Fibroblast of lung (primary cell): ENCODE measurements at regions not wholly inside any gene's neighbourhood (a gene's known extent, or its start where the extent isn't known, plus 50 kb on each side); places are given as distances from the start of the nearest gene placed in this dataset.
A peak's percentile ranks its signal among the peaks of the same experiment; 100 is the strongest.

Experiments used
- DNase-seq, 2 donors: peaks; one replicate each; pipeline versions ENCODE4 v3.0.0 to v3.0.0-alpha.2; 2010; ENCODE audit warnings: low read depth in 2 of 2
- H2AFZ ChIP-seq: 2 replicates; pipeline ENCODE4 v1.5.1; 2012; ENCODE audit warnings: low read length, control low read depth, inconsistent platforms
- H3K27ac ChIP-seq: 2 replicates; pipeline ENCODE4 v1.5.1; 2011; ENCODE audit warnings: low read length, control low read depth; ENCODE audit not compliant: insufficient read depth
- H3K27me3 ChIP-seq: 2 replicates; pipeline ENCODE4 v1.5.1; 2011; ENCODE audit warnings: mild to moderate bottlenecking, low read length; ENCODE audit not compliant: control insufficient read depth, insufficient read depth
- H3K36me3 ChIP-seq: 2 replicates; pipeline ENCODE4 v1.5.1; 2011; ENCODE audit warnings: low read length; ENCODE audit not compliant: control insufficient read depth, insufficient read depth
- H3K4me1 ChIP-seq: 2 replicates; pipeline ENCODE4 v1.5.1; 2011; ENCODE audit warnings: low read length; ENCODE audit not compliant: control insufficient read depth, insufficient read depth; ENCODE audit errors: extremely low read depth
- H3K4me2 ChIP-seq: 2 replicates; pipeline ENCODE4 v1.5.1; 2011; ENCODE audit warnings: low read length, control low read depth; ENCODE audit not compliant: insufficient read depth; ENCODE audit errors: extremely low read depth
- H3K4me3 ChIP-seq, 4 experiments: fragments of 200-600 bp in 1 of 4; sonication (generic) in 1 of 4; replicated peaks in 1 of 4; 2 replicates each; pipeline ENCODE4 v1.5.1; 2011 to 2016; ENCODE audit warnings: low read length in 4 of 4, low read depth in 3 of 4, mild to moderate bottlenecking in 3 of 4, control low read depth in 2 of 4, inconsistent platforms in 1 of 4, mixed read lengths in 1 of 4; ENCODE audit not compliant: insufficient read depth in 1 of 4; ENCODE audit errors: control extremely low read depth in 1 of 4
- H3K79me2 ChIP-seq: 2 replicates; pipeline ENCODE4 v1.5.1; 2012; ENCODE audit warnings: mild to moderate bottlenecking, low read length, inconsistent platforms; ENCODE audit not compliant: control insufficient read depth, insufficient read depth
- H3K9ac ChIP-seq: 2 replicates; pipeline ENCODE4 v1.5.1; 2011; ENCODE audit warnings: mild to moderate bottlenecking, low read length, control low read depth; ENCODE audit not compliant: insufficient read depth
- H3K9me3 ChIP-seq: 2 replicates; pipeline ENCODE4 v1.5.1; 2012; ENCODE audit warnings: low read depth, low read length; ENCODE audit not compliant: control insufficient read depth, insufficient read depth
- H4K20me1 ChIP-seq: 2 replicates; pipeline ENCODE4 v1.5.1; 2011; ENCODE audit warnings: low read length; ENCODE audit not compliant: control insufficient read depth, insufficient read depth; ENCODE audit errors: extremely low read depth
- CTCF ChIP-seq, 2 donors: IDR thresholded peaks in 1 of 2; conservative IDR thresholded peaks in 1 of 2; 1 replicate in 1 of 2; 2 replicates in 1 of 2; pipeline ENCODE4 v1.5.1; 2011 to 2012; ENCODE audit warnings: low read length in 2 of 2, control low read depth in 1 of 2, inconsistent platforms in 1 of 2, low read depth in 1 of 2, mild to moderate bottlenecking in 1 of 2
- EZH2 ChIP-seq: IDR thresholded peaks from 2 replicates; pipeline ENCODE4 v1.5.1; 2012; ENCODE audit warnings: low read length, control low read depth, mild to moderate bottlenecking; ENCODE audit errors: missing control alignments

DNA sequence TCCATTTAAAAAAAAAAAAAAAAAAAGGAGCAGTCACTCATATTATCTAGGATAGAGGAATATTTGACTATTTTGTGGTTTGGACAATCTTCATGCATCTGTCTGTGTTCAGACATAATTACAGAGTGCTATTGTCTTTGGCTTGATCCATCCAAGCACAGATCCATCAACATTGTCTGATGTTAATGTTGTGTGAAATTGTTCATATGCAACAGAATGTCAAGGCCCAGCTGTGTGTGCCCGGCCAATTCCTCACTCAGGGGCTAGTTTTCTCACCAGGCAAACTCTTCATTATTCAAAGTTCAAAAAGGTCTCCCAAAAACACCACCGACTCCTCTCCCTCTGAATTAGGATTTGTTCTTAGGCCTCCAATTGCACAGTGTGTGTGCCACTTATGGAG lies 324.9 kb upstream of the TMTC1 start:
- peak in 1 of 2 donors; percentile 61 for DNase-seq
- Histone ChIP-seq H3K4me1 (no peaks in the 10 kb centered on the region), H3K9me3 (no peaks in the 10 kb centered on the region), H3K79me2 (no peaks in the 10 kb centered on the region), H3K27me3 (no peaks in the 10 kb centered on the region), H3K27ac (no peak overlapping the region), H3K4me3 (no peak overlapping the region), H3K36me3 (no peaks in the 10 kb centered on the region), H3K9ac (no peak overlapping the region), H3K4me2 (no peak overlapping the region), H4K20me1 (no peaks in the 10 kb centered on the region), H2AFZ (no peak overlapping the region)
- TF ChIP-seq EZH2 (no peak), CTCF (conservative IDR thresholded peaks at IDR 0.05 in 1 of 2, IDR thresholded peaks at IDR 0.05 in 1 of 2; ENCODE audit: low read depth in 1 of 2, low read length in 2 of 2) (no peak)

DNA sequence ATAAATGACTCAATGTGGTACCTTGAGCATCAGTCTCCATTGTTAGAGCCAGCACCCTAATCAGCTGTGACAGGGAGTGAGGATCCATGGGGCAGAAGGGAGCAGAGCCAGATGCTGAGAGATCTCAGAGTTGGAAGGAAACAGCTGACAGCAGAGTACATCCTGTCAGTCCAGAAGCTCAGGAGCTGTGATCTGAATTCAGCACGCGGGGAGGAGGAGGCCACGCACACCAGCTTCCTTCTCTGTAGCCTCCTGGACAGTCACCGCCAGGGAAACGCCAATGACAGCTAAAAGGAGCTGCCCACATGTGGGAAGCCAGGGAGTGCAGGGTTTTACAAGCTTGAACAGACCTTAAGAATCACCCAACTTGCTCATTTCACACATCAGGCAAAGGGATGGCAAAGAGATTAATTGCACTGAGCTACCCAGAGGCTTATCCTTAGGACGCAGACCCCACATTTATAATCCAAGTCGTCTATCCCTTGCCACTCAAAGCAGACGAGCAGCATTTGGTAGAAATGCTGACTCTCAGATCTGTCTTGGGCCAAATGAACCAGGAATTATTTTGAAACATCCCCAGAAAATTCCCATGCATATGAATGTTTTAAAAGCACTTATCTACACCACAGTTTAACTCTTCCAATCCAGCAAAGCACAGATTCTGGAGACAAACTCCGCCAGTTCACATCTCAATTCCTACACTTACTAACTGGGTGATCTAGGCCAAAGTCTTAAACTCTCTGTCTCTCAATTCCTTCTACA lies 322.6 kb upstream of the TMTC1 start:
- no peaks in the 10 kb centered on the region for H3K9me3 ChIP-seq
- H3K27ac ChIP-seq, result no peak overlapping the region
- no peak for DNase-seq
- no peak overlapping the region for H3K4me2 ChIP-seq
- no peaks in the 10 kb centered on the region for H3K4me1 ChIP-seq
- H3K79me2 ChIP-seq, result no peaks in the 10 kb centered on the region
- H3K4me3 ChIP-seq, result no peak overlapping the region
- no peaks in the 10 kb centered on the region for H3K36me3 ChIP-seq
- H3K9ac ChIP-seq, result no peak overlapping the region
- TF ChIP-seq EZH2, result no peak
- no peak for TF ChIP-seq CTCF (conservative IDR thresholded peaks at IDR 0.05 in 1 of 2, IDR thresholded peaks at IDR 0.05 in 1 of 2; ENCODE audit: low read depth in 1 of 2, low read length in 2 of 2)
- no peaks in the 10 kb centered on the region for H3K27me3 ChIP-seq
- H4K20me1 ChIP-seq, result no peaks in the 10 kb centered on the region
- H2AFZ ChIP-seq, result no peak overlapping the region

GRCh38 chr12:30105505-30105904 lies 321.8 kb upstream of the TMTC1 start:
- H4K20me1 ChIP-seq, result no peaks in the 10 kb centered on the region
- H3K27me3 ChIP-seq, result no peaks in the 10 kb centered on the region
- TF ChIP-seq EZH2 (no peak), CTCF (conservative IDR thresholded peaks at IDR 0.05 in 1 of 2, IDR thresholded peaks at IDR 0.05 in 1 of 2; ENCODE audit: low read depth in 1 of 2, low read length in 2 of 2) (no peak)
- no peak overlapping the region for H3K27ac ChIP-seq
- H3K4me1 ChIP-seq, result no peaks in the 10 kb centered on the region
- no peak overlapping the region for H2AFZ ChIP-seq
- no peak overlapping the region for H3K9ac ChIP-seq
- H3K79me2 ChIP-seq, result no peaks in the 10 kb centered on the region
- H3K4me2 ChIP-seq, result no peak overlapping the region
- H3K4me3 ChIP-seq, result no peak overlapping the region
- no peak for DNase-seq
- H3K36me3 ChIP-seq, result no peaks in the 10 kb centered on the region
- H3K9me3 ChIP-seq, result no peaks in the 10 kb centered on the region
